ENCODE measurements at regions not wholly inside any gene's neighbourhood (a gene's known extent, or its start where the extent isn't known, plus 50 kb on each side); places are given as distances from the start of the nearest gene placed in this dataset.

GRCh38 chr4:28350485-28350884, 1489.8 kb downstream of the STIM2 start (continued):
- no peak for TF ChIP-seq ZNF462 (CRISPR knock-in tag; IDR thresholded peaks at IDR 0.05)
- no peak for TF ChIP-seq EZH2 (IDR thresholded peaks at IDR 0.05; ENCODE audit: low read depth, unreplicated experiment)
- TF ChIP-seq POLR2AphosphoS5 (IDR thresholded peaks at IDR 0.05; ENCODE audit: low read depth), result no peak
- TF ChIP-seq ZNF114 (CRISPR knock-in tag; IDR thresholded peaks at IDR 0.05), result no peak

GRCh38 chr4:28351102-28351501, 1490.5 kb downstream of the STIM2 start:
- 0 out of 2 replicates have a peak, but pooled peaks cover 5% of the 10 kb centered on the region for H3K4me1 ChIP-seq (ENCODE audit: insufficient read depth)
- H3K9me3 Mint-ChIP-seq, result peaks cover 9% of the 10 kb centered on the region; the same call in 1 of the 3 replicates
- H3K4me1 Mint-ChIP-seq, result peaks cover 7% of the 10 kb centered on the region; the same call in 2 of the 3 replicates
- H3K36me3 Mint-ChIP-seq (ENCODE audit: low read depth), result peaks cover 8% of the 10 kb centered on the region; the same call in 2 of the 3 replicates
- no peaks in the 10 kb centered on the region for H3K27me3 Mint-ChIP-seq (ENCODE audit: insufficient read depth, low read depth, poor library complexity)
- no peak for DNase-seq (ENCODE audit: low spot score)
- no peak overlapping the region for H2AFZ ChIP-seq
- no peaks in the 10 kb centered on the region for H4K20me1 ChIP-seq (replicated peaks; ENCODE audit: insufficient read depth)
- H3K4me2 ChIP-seq, result no peak overlapping the region
- no peaks in the 10 kb centered on the region for H3F3A ChIP-seq (replicated peaks; ENCODE audit: low read depth)
- ATAC-seq, result no peak
- H3K27me3 ChIP-seq (ENCODE audit: insufficient read depth), result no peaks in the 10 kb centered on the region
- no peak overlapping the region for H3K27ac Mint-ChIP-seq
- H3K79me2 ChIP-seq (replicated peaks; ENCODE audit: insufficient read depth), result no peaks in the 10 kb centered on the region
- no peak overlapping the region for H3K4me3 Mint-ChIP-seq
- no peak overlapping the region for H3K27ac ChIP-seq (ENCODE audit: low read depth)
- H3K9me2 ChIP-seq (ENCODE audit: insufficient read depth), result no peaks in the 10 kb centered on the region; the same call in none of the 2 replicates
- no peaks in the 10 kb centered on the region for H3K36me3 ChIP-seq (ENCODE audit: insufficient read depth)
- H3K4me3 ChIP-seq, result no peak overlapping the region
- TF ChIP-seq EZH2 (IDR thresholded peaks at IDR 0.05; ENCODE audit: low read depth, unreplicated experiment) (no peak), CREB1 (CRISPR knock-in tag; IDR thresholded peaks at IDR 0.05; ENCODE audit: low read depth) (no peak), ZNF462 (CRISPR knock-in tag; IDR thresholded peaks at IDR 0.05) (no peak), NANOG (IDR thresholded peaks at IDR 0.05; ENCODE audit: borderline replicate concordance) (no peak), EZH2phosphoT487 (IDR thresholded peaks at IDR 0.05; ENCODE audit: unreplicated experiment) (no peak), STAT1 (IDR thresholded peaks at IDR 0.05; ENCODE audit: unreplicated experiment) (no peak), ZNF331 (CRISPR knock-in tag; IDR thresholded peaks at IDR 0.05; ENCODE audit: low read depth) (no peak), POLR2AphosphoS5 (IDR thresholded peaks at IDR 0.05; ENCODE audit: low read depth) (no peak)
